Lung (tissue), 11 donors: ENCODE measurements at regions not wholly inside any gene's neighbourhood (a gene's known extent, or its start where the extent isn't known, plus 50 kb on each side); places are given as distances from the start of the nearest gene placed in this dataset.

Experiments used
- ATAC-seq: fragments of 200-7000 bp; cut with Tn5 transposase; one replicate; pipeline ENCODE4 v1.9.1; 2020; ENCODE audit warnings: moderate number of reproducible peaks; ENCODE audit not compliant: insufficient read depth, low FRiP score
- DNase-seq, 3 donors: peaks; one replicate each; pipeline ENCODE4 v3.0.0-alpha.2; 2013 to 2017
- H3K27ac ChIP-seq, 2 donors: one replicate each; pipeline ENCODE4 v1.5.1; 2013; ENCODE audit warnings: mild to moderate bottlenecking in 2 of 2, moderate library complexity in 2 of 2, control low read depth in 1 of 2, inconsistent platforms in 1 of 2, low read depth in 1 of 2, low read length in 1 of 2
- H3K27me3 ChIP-seq, 3 donors: one replicate each; pipeline ENCODE4 v1.5.1; 2013; ENCODE audit warnings: low read length in 2 of 3; ENCODE audit not compliant: control insufficient read depth in 3 of 3, insufficient read depth in 3 of 3
- H3K36me3 ChIP-seq, 4 donors: one replicate each; pipeline ENCODE4 v1.5.1; 2013; ENCODE audit warnings: low read length in 4 of 4, mild to moderate bottlenecking in 1 of 4, moderate library complexity in 1 of 4; ENCODE audit not compliant: control insufficient read depth in 4 of 4, insufficient read depth in 4 of 4
- H3K4me1 ChIP-seq, 5 donors: one replicate each; pipeline ENCODE4 v1.5.1; 2013; ENCODE audit warnings: low read length in 5 of 5, mild to moderate bottlenecking in 2 of 5, moderate library complexity in 1 of 5; ENCODE audit not compliant: control insufficient read depth in 5 of 5, insufficient read depth in 5 of 5
- H3K4me3 ChIP-seq: one replicate; pipeline ENCODE4 v1.5.1; 2013; ENCODE audit warnings: mild to moderate bottlenecking, control low read depth, moderate library complexity
- H3K9ac ChIP-seq, 2 donors: one replicate each; pipeline ENCODE4 v1.5.1; 2013; ENCODE audit warnings: low read length in 2 of 2, control low read depth in 1 of 2; ENCODE audit not compliant: insufficient read depth in 1 of 2
- H3K9me3 ChIP-seq, 4 donors: one replicate each; pipeline ENCODE4 v1.5.1; 2013; ENCODE audit warnings: low read length in 3 of 4, mild to moderate bottlenecking in 1 of 4, moderate library complexity in 1 of 4; ENCODE audit not compliant: control insufficient read depth in 4 of 4, insufficient read depth in 3 of 4
- CTCF ChIP-seq: IDR thresholded peaks from 2 replicates; pipeline ENCODE4 v1.5.1; 2012; ENCODE audit warnings: mild to moderate bottlenecking; ENCODE audit errors: control extremely low read depth, extremely low read depth
- WGBS, 2 donors: extraction: QIAGEN DNeasy Blood & Tissue Kit; methylation state at CpG; one replicate each; pipeline ENCODE4 v1.1.7; 2013; 5-methylcytosine and 5-hydroxymethylcytosine counted together
- donor health status: control.
- donor health status: control.
- donor health status: Bipolar disorder and iron deficiency.
- donor health status: healthy.
- donor health status: DM: yes; HTN: yes; CAD: no.

DNA sequence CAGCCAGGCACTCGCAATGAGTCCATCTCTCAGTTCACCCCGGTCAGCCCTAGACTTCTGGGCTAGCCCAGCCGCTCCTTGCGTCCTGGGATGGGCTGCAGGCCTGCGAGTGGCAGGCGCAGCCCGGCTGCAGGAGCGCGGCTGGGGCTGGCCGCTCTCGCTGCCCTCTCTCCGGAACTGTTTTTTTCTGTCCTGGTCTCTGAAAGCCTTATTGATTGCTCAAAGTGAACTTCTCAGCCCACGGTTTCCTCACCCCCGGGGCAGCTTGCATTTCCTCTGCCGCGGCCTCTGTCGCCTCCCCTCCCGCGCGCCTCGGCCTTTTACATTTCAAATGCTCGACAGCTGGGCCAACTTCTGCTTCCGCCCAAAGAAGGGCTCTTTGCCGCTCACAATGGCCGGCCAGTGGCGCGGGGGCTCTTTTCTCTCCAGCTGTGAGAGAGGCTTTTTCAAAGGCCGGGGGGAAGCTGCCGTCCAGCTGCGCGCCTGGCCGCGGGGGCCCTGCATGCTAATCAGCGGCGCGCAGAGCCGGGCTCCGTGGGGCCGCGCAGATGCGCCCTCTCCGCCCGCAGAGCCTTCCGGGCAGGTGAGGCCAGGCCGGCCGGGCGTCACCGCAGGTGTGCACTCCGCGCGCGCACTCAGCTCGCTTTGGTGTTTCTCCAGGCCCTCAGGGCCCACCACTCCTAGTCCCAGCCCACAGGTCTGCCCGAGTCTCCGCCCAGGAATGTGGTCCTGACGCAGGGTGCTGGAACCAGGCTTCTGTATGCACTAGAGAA, 513.8 kb downstream of the RNF144A start:
- no peak overlapping the region for H3K9ac ChIP-seq
- WGBS, 2 donors, result 5 to 6% methylated on average over 55 to 56 of the region's 56 CpGs
- no peak overlapping the region for H3K4me3 ChIP-seq
- H3K4me1 ChIP-seq, result peaks cover 0 to 9% (median 6%) of the 10 kb centered on the region in 5 donors
- ATAC-seq (peak; percentile 70), DNase-seq (peak; percentile 68 to 83 (median 80))
- H3K9me3 ChIP-seq, result peaks cover 0 to 5% (median 1%) of the 10 kb centered on the region in 4 donors
- H3K27ac ChIP-seq, result no peak overlapping the region
- H3K36me3 ChIP-seq, result no peaks in the 10 kb centered on the region
- no peak for TF ChIP-seq CTCF
- no peaks in the 10 kb centered on the region for H3K27me3 ChIP-seq

GRCh38 chr2:7432436-7432835, 515.2 kb downstream of the RNF144A start:
- Histone ChIP-seq H3K9me3 (peaks cover 0 to 5% (median 1%) of the 10 kb centered on the region in 4 donors), H3K27ac (no peak overlapping the region), H3K4me3 (no peak overlapping the region), H3K27me3 (no peaks in the 10 kb centered on the region), H3K36me3 (no peaks in the 10 kb centered on the region), H3K4me1 (peaks cover 0 to 17% (median 6%) of the 10 kb centered on the region in 5 donors), H3K9ac (no peak overlapping the region)
- DNase-seq (no peak), ATAC-seq (no peak)
- TF ChIP-seq CTCF, result no peak
- WGBS, 2 donors, result 72 to 76% methylated on average over 4 of the region's 4 CpGs

DNA sequence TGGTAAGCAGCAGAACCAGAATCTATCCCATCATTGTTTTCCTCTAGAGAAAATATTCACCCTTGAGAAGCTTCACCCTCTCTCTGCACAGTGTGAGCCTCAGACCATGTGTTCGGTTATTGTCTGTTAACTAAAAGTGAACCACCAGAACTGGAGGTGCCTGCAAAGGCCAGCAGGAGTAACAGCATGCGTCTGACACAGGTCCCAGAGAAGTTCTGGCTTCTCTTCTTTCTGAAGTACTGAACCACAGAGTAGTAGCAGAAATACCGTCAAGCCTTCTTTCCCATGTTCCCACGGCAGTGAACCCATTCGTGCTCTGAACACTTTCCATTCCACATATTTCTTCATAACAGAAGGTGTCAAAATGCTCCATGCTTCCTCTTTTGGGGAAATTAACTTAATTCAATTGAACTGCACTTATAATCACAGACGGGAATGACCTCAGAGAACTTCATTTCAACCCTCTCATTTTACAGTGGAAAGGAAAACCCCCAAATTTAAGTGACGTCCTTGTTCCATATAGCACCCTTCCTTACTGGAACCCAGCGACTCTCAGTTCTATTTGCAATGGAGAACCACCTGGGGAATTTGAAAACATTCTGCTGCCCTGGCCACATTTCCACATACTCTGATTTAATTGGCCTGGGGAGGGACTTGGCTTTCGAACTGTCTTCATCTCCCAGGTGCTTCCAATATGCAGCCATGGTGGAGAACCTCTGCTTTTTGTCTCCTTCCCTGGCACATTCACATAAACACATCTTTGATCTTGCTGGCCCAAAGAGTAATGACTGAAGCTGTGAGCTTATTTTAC, 519.1 kb downstream of the RNF144A start:
- no peak overlapping the region for H3K27ac ChIP-seq
- H3K4me1 ChIP-seq, result peaks cover 0 to 13% (median 1%) of the 10 kb centered on the region in 5 donors
- H3K36me3 ChIP-seq, result no peaks in the 10 kb centered on the region
- H3K9ac ChIP-seq, result no peak overlapping the region
- 74 to 80% methylated on average over 9 of the region's 9 CpGs for WGBS, 2 donors
- H3K27me3 ChIP-seq, result no peaks in the 10 kb centered on the region
- no peak for TF ChIP-seq CTCF
- peaks cover 0 to 5% (median 1%) of the 10 kb centered on the region in 4 donors for H3K9me3 ChIP-seq
- ATAC-seq (no peak), DNase-seq (no peak)
- H3K4me3 ChIP-seq, result no peak overlapping the region
